ENCODE measurements at regions not wholly inside any gene's neighbourhood (a gene's known extent, or its start where the extent isn't known, plus 50 kb on each side); places are given as distances from the start of the nearest gene placed in this dataset.

DNA sequence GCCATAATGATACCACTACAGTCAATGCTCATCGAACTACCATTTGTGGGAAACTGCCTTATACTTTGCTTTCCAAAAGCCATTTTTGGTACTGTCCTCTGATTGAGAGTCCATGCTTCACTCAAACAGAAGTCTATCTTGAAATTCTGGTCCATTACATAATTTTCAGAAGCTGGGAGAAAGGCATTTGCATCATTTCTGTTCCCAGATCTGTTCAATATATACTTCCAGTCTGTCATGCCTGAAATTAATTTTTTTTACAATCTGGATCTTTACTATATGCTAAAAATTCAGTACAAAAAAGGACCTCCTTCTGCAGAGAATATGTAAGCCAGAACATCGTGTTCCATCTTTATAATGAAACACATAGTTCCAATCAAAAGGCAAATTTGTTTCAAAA is 528.9 kb upstream of the MEF2C start:
- DNase-seq (ENCODE audit: low read depth), result no peak

DNA sequence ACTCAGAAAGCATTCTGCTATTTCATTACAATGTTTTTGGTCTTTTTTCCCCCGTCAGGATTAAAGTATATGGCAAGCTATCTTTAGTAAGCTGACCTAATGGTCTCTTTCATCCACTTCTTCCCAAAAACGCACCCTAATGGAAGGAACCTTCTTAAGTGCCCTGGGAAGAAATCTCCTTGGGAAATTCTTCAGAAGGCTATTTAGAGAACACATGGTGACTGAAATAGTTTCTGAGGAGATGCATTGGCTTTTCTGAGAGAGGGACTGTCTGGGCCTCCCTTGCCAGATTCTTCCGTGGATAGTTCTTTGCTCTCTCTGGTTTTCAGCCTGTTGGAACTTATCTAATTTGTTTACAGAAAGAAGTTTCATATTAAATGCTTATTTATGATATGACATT is 524.1 kb upstream of the MEF2C start:
- DNase-seq (ENCODE audit: low read depth), result no peak

DNA sequence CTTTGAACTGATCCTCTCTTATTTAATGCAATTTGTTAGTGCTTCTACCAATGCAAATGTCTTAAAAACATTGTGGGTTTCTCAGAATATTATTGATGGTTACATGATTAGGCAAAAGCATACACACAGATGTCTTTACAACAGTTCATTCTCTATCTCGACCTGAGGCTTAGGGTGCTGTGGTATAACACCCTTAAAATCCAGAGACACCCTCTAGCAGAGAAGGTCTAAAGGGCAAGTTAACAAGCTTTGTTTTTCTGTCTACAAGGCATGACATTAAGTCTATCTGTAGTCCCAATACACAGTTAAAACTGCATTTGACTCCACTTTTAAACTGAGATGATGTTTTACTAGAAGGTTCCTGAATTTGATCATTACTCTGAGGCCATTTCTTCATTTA is 518.7 kb upstream of the MEF2C start:
- no peak for DNase-seq (ENCODE audit: low read depth)

DNA sequence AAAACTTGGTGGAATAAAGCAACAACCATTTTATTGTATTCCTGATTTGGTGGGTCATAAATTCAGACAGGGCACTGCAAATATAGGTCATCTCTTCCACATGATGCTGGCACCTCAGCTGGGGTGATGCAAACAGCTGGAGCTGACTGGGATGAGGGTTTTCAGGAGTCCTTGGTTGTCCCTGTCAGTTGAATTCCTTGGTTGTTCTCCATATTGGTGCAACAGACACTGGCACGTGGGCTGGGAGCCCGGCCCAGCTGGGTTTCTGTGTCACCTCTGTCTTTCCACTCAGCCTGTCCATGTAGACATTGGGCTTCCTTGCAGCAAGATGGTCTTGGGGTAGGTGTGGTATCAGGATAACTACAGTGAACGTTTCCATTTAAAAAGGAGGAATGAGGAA is 518.0 kb upstream of the MEF2C start:
- DNase-seq (ENCODE audit: low read depth), result no peak

DNA sequence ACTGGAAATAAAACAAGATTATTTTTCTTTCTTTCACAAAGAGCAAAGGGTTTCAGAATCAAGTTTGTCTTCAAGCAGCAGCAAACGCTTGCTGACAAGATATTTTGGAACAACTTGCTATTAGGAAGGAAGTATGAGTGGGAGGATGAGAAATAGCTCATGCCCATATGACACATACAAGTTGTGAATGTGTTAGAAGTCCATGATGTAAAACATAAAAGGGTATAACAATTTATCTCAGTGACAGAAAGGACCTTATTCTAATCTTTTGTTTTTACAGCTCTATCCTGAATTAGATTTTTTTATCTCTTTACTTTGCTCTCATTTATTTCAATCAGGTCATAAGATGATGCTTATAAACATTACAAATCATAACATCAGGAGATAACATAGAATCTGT is 516.6 kb upstream of the MEF2C start:
- no peak for DNase-seq (ENCODE audit: low read depth)

DNA sequence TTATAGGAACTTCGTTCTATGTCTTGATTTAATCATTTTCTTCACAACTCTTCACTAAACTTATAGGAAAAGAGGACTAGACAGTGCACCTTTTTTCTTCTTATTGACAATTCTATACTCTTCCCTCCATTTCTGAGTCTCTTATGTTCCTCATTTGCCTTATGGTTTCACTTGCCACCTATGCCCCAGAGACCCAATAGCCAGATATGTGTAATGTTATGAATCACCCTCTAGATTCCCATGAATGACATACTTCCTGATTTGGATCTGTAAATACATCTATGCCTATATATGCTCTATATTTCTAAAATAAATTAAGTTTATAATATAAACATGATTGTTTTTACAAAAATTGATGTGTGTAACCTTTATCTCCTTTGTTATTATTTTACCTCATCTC is 514.1 kb upstream of the MEF2C start:
- no peak for DNase-seq (ENCODE audit: low read depth)

DNA sequence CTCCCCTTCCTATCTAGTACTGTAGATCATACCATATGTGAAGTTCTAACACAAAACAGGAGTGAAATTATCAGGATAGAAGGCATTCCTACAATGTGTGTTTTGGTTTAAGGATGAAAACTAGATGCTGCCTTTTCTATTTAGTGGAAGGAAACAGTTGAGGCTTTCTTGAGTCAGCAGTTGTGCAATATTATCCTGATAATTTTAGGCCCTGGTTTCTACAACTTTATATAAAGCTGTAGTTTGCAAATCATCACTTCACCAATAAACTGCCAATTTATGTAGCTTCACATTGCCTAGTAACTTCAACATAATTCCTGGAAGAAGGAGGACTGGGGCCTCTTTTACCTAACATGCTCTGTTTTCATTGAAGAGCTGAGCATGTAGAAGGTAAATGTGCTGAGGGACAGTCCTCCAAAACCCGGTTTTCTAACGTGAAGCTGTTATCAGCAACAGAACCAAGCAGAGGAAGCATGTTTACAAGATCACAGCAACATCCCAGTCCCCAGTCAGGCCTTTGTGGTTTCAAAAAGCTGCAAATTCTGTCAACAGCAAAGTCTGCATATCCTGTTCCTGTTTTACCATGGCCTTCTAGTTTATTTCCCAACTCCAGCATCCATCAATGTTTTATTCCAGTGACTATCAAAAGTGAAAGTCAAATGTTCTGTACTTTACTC is 513.4 kb upstream of the MEF2C start:
- no peak for DNase-seq (ENCODE audit: low read depth)

DNA sequence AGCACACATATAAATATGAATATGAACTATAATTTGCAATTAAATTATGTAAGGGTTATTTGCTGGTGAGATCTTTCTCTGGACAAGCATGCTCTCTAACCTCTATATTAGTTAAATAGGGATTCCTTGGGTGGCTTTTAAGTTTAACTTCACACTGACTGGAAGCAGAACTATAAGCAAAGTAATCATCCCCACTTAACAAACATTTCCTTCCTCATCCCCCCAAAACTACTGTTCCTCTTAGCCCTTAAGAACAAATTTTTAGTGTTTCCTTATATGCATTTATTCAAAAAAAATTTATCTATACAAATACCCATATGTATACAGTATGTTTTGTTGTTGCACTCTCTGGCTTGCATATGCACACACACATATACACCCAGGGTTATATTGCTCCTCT is 512.1 kb upstream of the MEF2C start:
- no peak for DNase-seq (ENCODE audit: low read depth)

DNA sequence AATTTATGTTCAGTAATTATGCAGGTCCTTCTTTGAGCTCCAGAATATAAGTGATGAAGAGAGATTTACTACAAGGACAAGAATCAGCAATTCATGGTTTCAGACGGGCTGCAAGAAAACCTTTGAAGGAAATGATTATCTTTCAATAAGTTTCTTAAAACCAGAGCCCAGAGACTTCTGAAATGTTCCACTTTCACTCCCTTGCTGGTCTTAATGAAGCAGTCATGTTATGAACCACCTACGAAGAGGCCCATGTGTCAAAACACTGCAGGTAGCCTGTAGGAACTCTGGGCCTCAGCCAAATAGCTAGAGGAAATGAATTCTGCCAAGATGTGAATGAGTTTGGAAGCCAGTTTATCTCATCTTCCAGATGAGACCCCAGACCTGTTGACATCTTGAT is 505.9 kb upstream of the MEF2C start:
- DNase-seq (ENCODE audit: low read depth), result no peak

DNA sequence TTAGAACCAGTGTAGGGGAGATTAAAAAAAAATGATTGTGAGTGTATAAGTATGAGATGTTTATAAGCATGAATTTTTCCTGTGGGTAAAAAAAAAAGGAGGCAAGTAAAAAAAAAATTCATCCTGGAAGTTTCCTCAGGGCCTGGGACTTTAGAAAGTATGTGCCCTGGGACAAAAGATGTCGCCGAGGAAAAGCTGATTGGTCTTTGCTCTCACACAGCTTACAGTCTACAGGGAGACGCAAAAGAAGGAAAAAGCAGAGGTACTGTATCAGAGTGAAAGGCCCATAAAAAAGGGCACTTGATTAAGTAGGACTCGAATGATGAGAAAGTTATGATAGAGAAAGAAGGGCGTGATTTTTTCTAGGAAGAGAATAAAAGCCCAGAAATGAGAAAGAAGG is 501.4 kb upstream of the MEF2C start:
- DNase-seq (ENCODE audit: low read depth), result no peak

DNA sequence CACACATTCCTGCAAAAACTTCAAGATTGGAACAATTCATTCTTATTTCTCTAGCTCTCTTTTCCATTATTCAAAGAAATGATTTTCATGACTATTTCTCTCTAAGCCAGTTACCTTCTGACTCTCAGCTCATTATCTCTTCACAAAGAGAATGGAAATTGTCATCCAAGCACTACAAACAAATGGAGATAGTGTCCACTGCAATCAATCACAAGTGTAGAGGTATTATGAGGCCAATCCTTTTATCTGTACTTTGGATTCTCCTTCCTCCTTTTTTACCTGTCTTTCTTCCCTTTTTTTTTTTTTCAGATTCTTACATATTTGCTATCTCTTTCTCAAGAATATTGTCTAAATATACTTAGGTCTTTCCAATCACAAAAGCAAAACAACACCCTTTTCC is 497.7 kb upstream of the MEF2C start:
- DNase-seq (ENCODE audit: low read depth), result no peak

DNA sequence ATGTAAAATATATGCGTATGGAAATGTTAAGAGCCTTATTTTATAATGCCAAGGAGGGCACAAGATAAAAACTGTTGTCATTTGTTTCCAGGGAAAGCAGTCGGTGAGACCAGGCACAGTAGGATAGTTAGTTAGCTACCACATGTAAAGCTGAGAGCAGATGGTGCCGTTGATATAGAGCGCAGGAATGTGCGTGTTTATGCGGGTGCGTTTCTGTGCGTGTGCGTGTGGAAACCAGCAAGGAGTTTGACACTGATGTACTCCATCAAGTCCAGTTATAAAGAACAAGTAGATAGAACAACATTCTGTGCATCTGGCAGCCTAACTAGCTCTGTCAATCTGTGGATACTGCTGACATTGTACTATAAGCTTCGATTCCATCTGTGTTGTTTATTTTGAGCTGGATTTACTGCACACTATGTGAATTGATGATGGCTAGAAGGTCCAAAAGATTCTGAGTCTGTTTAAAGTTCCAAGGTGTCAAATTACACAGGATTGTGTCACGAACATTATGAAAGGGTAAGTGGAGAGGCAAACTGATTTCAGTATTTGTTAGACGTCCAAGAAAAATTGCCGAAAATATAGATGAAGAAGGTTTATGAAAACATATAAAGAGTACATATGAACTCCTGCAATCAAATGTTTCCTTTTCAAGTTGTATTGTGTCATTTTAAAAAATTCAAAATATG is 494.9 kb upstream of the MEF2C start:
- DNase-seq (ENCODE audit: low read depth), result no peak

DNA sequence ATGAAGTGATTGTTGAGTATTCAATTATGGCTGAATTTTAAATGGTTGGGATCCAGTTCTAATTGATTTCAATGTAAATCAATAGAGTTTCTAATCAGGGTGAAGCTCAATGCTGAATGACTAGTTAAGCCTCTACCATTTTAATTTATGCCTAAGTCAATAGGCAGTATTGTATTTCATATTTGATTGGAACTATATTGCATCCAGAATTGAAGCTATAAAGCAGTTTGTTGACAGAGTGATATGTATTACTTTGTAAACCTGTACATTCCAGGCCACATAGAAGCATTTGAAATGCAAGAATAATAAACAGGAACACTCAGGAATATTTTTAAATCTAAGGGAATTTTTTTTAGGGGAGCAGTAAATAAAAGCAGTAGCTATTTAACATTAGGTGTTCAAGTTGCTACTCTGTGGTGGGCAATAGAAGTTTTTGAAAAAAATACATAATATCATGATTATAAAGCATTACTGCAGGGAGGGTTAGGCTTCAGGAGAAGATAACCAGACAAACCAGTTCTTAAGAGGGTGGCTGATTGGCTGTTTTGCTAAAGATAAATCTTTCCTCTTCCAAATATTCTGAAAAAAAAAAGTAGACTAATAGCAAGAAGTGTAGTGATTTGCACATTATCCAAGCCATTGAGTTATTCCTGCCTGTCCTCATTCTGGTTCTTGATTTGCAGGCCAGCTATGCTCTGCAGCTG is 492.0 kb upstream of the MEF2C start:
- DNase-seq (ENCODE audit: low read depth), result no peak

DNA sequence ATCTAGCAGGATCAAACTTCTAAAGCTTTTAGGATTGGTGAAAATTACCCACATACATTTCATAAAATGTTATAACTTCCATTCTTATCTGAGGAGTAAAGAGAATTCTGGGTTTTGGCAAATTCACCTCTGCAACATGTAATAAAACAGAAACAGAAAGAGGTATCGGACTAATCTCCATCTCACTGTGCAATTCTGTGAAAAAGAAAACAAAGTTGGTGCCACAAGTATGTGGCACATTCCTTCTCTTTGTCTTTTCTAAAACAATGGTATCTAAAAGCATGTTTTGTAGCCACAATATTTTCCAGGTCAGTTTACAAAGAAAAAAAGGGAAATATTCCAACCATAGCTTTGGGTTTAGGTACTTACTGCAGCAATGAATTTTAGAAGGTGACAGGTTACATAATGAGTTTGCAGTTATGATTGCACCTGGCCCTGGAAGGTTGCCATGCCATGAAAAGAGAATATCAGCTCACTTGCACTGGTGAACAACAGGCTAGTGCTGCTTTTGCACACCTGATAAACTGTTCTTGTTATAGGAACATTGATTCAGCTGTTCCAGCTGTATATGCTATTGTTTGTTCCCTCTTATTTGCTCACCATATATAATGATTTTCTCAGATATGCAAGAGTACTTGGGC is 491.3 kb upstream of the MEF2C start:
- DNase-seq (ENCODE audit: low read depth), result no peak

DNA sequence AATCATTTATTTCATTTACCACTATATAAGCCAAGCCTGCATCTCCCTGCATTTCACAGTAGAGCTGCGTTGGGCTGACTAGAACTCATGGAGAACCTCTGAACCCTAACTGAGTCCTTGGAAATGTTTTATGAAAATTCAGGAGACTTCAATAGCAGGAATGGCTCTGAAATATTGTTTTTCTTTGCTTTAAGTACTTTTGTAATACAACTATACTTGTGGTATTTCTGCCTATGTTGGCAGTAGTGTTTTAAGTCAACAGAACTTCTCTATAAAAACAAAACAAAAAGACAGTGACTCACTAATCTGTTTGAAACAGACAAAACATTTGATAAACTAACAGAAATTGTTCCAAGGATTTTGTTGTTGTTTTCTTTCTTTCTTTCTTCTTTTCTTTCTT is 489.2 kb upstream of the MEF2C start:
- DNase-seq (ENCODE audit: low read depth), result no peak

DNA sequence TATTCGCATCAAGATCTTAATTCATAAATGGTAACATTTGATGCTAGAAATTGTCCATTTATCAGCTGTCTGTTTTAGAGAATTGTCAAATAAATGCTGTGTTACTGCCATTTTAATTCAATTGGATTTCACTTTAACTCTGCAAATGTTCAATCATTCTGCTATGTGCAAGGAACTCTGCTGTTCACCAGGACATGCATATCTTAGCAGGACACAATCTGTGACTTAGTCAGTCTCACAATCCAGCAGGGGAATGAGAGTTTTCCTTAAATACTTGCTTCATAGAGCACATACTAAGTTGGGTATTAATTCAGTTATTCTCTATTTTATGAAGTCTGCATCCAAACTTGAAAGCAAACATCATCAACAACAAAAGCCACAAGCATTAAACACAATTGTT is 488.7 kb upstream of the MEF2C start:
- DNase-seq (ENCODE audit: low read depth), result no peak

DNA sequence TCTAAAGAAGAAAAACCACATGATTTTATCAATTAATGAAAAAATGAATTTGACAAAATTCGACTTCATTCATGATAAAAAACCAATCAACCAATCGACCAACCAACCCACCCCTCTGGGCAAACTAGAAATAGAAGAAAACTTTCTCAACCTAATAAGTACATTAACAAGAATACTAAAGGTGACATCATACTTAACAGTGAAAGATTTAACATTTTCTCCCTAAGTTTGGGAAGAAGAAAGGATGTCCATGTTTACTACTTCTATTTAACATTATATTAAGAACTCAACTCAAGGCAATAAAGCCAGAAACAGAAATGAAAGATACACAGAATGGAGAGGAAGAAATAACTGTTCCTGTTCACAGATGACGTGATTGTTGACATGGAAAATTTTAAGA is 476.1 kb upstream of the MEF2C start:
- no peak for DNase-seq (ENCODE audit: low read depth)

DNA sequence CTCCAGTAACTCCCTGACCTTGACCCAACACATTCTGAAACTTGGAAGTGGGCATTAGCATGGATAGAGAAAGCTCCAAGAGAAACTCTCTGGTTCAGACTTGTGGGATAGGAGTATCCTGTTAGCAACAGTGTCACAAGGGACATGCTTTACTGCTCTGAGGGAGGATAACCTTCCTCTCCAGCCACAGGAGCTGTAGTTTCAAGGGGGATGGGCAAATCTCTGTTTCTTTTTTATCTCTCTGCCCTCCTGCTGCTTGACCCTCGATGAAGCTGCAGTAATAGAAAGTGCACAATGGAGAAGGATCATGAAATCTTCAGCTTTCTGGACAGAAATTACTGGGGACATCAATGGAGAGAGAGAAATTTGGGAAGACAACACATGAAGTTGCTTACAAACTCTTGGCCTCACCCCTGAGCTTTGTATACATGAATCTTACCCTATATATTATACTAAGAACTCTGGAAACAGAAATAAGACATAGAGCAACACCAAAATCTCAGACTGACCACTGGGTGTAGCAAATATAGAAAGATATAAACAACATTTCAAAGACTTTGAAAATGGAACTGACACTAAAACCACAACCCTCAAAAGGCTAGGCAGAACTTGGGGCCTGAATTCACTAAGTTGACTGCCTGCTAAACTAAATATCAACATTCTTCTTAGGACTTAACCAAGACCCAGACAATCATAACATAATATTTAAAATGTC is 471.0 kb upstream of the MEF2C start:
- DNase-seq (ENCODE audit: low read depth), result no peak

DNA sequence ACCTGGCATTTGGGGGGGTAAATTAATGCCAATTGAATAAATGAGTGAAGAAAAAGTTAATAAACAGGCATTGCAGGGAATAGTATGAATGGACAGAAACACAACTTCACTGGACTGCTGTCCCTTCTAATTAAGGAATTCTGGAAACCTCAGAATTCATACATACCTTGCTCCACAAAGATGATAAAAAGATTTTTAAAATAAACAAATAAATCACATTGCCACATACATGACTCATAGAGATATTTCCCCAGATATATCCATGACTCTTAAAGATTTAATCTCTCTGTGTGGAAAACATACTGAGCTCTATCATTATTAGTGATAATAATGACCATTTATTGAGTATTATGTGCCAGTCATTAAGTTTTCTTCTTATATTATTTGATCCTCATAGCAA is 469.0 kb upstream of the MEF2C start:
- no peak for DNase-seq (ENCODE audit: low read depth)

DNA sequence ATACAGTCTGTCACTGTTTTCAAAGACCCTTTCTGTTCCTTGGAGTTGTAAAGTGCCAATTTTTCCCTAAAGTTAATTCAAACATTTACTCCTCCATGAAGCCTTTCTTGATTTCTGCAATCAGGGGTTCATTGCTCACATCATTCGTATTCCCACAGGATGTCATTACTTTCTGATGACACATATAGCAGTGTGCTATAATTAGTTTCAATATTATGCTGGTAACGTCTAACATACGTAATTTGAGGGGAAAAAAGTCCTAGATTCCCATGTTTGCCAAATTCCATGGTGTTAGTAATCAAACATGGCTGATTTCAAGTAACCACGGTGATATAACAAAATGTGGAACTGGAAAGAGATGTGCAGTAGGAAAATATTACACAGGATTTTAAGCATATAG is 468.2 kb upstream of the MEF2C start:
- DNase-seq (ENCODE audit: low read depth), result no peak

DNA sequence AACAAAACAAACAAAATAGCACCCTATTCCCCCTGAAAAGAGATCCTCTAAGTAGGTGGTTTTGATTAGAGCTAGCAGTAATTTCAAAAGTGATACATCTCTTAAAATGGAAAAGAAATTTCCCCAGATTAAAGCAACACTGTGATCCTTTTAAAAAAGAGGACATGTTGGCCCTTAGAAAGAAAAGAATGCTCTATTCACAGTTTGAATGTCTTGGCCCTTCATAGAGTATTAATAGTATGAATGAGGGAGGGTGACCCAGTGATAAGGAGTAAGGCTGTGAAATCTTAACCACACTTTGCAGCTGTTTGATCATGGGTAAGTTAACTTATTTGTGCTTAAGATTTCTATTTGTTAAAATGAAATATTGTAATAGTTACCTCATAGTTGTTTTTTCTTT is 467.7 kb upstream of the MEF2C start:
- no peak for DNase-seq (ENCODE audit: low read depth)

DNA sequence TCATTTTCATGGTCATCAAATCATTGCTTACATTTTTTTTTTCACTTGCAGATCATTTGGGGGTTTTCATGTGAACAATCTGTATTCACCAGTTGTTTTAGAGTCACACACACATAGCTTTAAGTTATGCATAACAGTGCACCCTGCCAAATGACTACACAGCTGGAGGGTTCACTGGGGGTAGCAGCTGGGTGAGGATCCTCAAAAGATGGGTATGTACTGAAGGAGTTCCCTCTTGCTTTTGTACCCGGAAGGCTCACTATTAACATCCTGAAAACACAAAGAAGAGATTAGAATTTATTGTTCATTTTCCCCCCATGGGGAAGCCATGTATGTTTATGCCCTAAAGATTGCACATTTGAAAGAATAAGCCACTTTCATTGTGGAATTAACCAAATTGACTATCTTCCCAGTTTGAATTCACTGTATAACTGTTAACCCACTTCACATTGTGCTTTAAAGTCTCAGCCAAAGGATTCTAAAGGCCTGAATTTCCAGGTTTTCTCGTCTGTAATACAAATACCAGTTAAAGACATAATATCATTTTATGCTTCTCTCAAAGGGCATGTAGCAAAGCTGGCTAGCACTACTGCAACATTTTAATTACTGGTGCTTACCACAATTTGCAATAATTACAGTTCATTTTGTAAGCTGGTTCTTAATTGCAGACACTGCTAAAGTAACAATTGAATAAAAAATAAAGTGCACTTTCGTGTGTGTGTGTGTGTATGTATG is 466.4 kb upstream of the MEF2C start:
- no peak for DNase-seq (ENCODE audit: low read depth)

Data from HS-27A (cell line).